HFFc6 (cell line): ENCODE measurements at regions not wholly inside any gene's neighbourhood (a gene's known extent, or its start where the extent isn't known, plus 50 kb on each side); places are given as distances from the start of the nearest gene placed in this dataset.

Experiments
- DNase-seq: peaks from one replicate; pipeline ENCODE4 v3.0.0-alpha.2; 2018
- H3K27ac Mint-ChIP-seq: 2 replicates; pipeline ENCODE4 v1.8.0; 2020; ENCODE audit warnings: mild to moderate bottlenecking, mixed read lengths
- H3K27me3 Mint-ChIP-seq: 2 replicates; pipeline ENCODE4 v1.8.0; 2021; ENCODE audit warnings: mild to moderate bottlenecking, moderate library complexity, mixed read lengths; ENCODE audit not compliant: insufficient read depth
- H3K36me3 Mint-ChIP-seq: 2 replicates; pipeline ENCODE4 v1.8.0; 2021; ENCODE audit warnings: low read depth, mixed read lengths
- H3K4me1 Mint-ChIP-seq: 2 replicates; pipeline ENCODE4 v1.8.0; 2020; ENCODE audit warnings: low read depth, mixed read lengths
- H3K4me3 Mint-ChIP-seq: 2 replicates; pipeline ENCODE4 v1.8.0; 2020; ENCODE audit warnings: mild to moderate bottlenecking, moderate library complexity, mixed read lengths
- H3K9me3 Mint-ChIP-seq: 2 replicates; pipeline ENCODE4 v1.8.0; 2020; ENCODE audit warnings: mild to moderate bottlenecking, mixed read lengths
- TF ChIP-seq, protein P1 (sequence below): fragments of 200-600 bp; sonication (generic); IDR thresholded peaks from 2 replicates; pipeline ENCODE4 v1.5.0; 2021; ENCODE audit warnings: antibody characterized with exemption, mild to moderate bottlenecking

DNA sequence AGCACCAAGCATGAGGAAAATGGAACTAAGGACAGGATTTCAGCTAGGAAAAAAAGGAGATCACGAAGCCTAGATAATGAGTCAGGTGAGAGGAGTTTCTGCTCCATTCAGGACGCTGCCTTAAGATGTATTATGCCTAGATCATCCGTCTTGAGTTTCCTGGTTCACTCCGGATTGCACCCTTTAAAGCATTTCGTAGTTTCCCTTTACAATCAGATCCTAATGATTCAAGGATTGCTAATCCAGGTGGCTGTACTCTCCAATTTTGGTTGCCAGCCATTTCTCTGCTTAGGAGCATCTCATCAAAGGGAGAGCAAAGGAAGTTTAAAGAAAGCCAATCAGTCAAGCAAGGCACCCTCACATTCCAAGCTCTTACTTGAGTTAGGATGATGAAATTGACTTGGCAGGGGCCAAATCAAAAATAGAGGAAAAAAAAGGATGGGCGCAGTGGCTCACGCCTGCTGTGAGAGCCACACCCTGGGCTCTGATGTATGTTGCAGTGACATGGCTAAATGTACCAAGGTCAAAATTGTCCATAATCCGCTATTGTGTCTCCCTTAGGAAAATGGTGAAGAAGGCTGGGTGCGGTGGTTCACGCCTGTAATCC is 156.9 kb upstream of the SOD1 start:
- Mint-ChIP-seq H3K27me3 (no peaks in the 10 kb centered on the region; the same call in 1 of the 2 replicates), H3K27ac (no peak overlapping the region), H3K4me1 (no peaks in the 10 kb centered on the region), H3K9me3 (peaks cover 47% of the 10 kb centered on the region), H3K36me3 (no peaks in the 10 kb centered on the region), H3K4me3 (no peak overlapping the region)
- TF ChIP-seq, protein P1, sequence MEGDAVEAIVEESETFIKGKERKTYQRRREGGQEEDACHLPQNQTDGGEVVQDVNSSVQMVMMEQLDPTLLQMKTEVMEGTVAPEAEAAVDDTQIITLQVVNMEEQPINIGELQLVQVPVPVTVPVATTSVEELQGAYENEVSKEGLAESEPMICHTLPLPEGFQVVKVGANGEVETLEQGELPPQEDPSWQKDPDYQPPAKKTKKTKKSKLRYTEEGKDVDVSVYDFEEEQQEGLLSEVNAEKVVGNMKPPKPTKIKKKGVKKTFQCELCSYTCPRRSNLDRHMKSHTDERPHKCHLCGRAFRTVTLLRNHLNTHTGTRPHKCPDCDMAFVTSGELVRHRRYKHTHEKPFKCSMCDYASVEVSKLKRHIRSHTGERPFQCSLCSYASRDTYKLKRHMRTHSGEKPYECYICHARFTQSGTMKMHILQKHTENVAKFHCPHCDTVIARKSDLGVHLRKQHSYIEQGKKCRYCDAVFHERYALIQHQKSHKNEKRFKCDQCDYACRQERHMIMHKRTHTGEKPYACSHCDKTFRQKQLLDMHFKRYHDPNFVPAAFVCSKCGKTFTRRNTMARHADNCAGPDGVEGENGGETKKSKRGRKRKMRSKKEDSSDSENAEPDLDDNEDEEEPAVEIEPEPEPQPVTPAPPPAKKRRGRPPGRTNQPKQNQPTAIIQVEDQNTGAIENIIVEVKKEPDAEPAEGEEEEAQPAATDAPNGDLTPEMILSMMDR, result no peak
- no peak for DNase-seq

DNA sequence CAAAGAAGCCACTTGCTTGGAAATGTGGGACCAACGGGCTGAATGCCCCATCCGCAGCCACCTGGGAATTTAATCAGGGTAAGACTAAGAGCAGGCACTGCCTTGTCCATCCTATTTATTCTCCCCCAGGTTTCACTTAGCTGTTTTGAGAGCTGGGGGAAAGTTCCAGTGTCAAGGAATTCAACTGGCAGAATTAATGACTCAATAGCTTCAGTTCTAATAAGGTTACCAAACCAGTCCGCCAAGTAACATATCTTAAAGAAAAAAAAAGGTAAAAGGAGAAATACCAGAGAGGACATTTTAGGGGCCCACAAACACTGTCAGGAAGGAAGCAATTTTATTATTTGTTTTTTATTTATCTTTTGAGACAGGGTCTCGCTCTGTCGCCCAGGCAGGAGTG is 157.6 kb upstream of the SOD1 start:
- no peak for DNase-seq
- Mint-ChIP-seq H3K4me1 (no peaks in the 10 kb centered on the region), H3K27me3 (no peaks in the 10 kb centered on the region; the same call in 1 of the 2 replicates), H3K36me3 (no peaks in the 10 kb centered on the region), H3K9me3 (peaks cover 44% of the 10 kb centered on the region), H3K27ac (no peak overlapping the region), H3K4me3 (no peak overlapping the region)
- TF ChIP-seq, protein P1, result no peak

DNA sequence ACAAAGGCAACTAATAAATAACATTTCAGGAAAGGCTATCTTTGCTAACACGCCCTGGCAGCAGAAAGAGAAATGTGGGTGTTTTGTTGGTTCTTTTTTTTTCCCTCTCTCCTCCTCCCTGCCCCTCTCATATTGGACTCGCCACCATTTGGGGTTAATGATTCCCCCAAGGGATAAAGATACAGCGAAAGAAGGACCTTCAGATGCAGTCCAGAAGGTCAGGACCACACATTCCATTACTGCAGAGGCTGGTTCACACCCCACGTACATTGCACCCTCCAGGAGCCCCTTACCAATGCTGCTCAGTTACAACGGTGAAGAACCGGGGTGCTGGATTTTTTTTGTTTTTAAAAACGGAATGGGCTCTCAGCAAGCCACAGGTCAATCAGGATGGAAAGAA is 156.9 kb upstream of the TIAM1 start:
- no peak overlapping the region for H3K27ac Mint-ChIP-seq
- no peaks in the 10 kb centered on the region; the same call in 1 of the 2 replicates for H3K27me3 Mint-ChIP-seq
- DNase-seq, result no peak
- TF ChIP-seq, protein P1, result no peak
- no peak overlapping the region for H3K4me3 Mint-ChIP-seq
- H3K4me1 Mint-ChIP-seq, result no peaks in the 10 kb centered on the region
- peaks cover 42% of the 10 kb centered on the region for H3K9me3 Mint-ChIP-seq
- H3K36me3 Mint-ChIP-seq, result no peaks in the 10 kb centered on the region

DNA sequence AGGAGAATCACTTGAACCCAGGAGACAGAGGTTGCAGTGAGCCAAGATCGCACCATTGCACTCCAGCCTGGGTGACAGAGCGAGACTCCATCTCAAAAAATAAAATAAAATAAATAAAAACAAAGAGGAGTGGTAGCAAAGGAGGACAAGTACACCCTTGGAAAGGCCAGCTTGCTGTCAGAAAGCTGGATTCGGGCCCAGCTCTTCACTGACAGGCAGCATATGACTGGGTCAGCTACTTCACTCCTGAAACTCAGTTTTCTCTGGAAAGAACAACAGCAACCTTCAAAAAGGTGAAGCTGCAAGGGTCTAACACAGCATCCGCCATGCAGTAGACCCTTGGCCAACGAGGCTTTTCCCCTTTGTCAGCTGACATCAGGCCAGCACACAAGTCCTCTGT is 156.0 kb upstream of the TIAM1 start:
- H3K36me3 Mint-ChIP-seq, result no peaks in the 10 kb centered on the region
- no peak overlapping the region for H3K4me3 Mint-ChIP-seq
- no peaks in the 10 kb centered on the region for H3K4me1 Mint-ChIP-seq
- no peak overlapping the region for H3K27ac Mint-ChIP-seq
- H3K9me3 Mint-ChIP-seq, result peaks cover 35% of the 10 kb centered on the region
- DNase-seq, result no peak
- TF ChIP-seq, protein P1, result no peak
- H3K27me3 Mint-ChIP-seq, result no peaks in the 10 kb centered on the region; the same call in 1 of the 2 replicates

DNA sequence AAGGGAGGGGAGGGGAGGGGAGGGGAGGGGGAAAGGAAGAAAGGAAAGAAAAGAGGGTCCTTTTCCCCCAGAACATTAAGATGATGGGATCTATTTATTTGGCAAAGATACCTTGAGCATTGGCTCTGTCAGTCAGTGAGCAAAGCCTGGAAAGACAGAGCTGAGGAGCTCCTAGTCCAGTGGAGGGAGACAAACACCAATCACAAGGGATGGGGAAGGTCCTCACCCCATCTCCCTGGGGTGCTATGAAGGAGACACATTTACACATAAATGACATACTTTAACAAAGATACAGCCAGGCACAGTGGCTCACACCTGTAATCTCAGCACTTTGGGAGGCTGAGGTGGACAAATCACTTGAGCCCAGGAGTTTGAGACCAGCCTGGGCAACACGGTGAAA is 154.9 kb upstream of the TIAM1 start:
- DNase-seq, result no peak
- H3K4me1 Mint-ChIP-seq, result no peaks in the 10 kb centered on the region
- peaks cover 28% of the 10 kb centered on the region; the same call in 1 of the 2 replicates for H3K9me3 Mint-ChIP-seq
- H3K4me3 Mint-ChIP-seq, result no peak overlapping the region
- no peaks in the 10 kb centered on the region for H3K36me3 Mint-ChIP-seq
- TF ChIP-seq, protein P1, result no peak
- H3K27ac Mint-ChIP-seq, result no peak overlapping the region
- no peaks in the 10 kb centered on the region for H3K27me3 Mint-ChIP-seq

DNA sequence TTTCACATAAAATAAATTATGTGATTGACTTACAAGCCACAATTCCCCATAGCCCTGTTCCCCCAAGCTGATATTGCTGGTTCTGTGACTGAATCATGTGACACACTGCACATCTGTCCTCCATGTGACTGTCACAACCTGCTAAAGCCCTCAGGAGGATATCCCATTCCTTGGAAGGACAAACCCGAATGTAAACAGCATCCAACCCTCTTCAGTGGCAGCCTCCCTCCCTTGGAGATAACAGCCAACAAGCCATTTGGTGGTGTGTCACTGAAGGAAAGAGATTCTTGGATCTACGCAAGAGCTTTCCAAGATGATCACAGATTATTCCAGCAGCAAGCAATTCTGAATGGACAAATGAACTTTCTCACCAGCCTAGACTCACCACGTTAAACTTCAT is 153.9 kb upstream of the TIAM1 start:
- Mint-ChIP-seq H3K36me3 (no peaks in the 10 kb centered on the region), H3K27ac (no peak overlapping the region), H3K4me1 (no peaks in the 10 kb centered on the region), H3K9me3 (peaks cover 34% of the 10 kb centered on the region), H3K27me3 (no peaks in the 10 kb centered on the region), H3K4me3 (no peak overlapping the region)
- DNase-seq, result no peak
- TF ChIP-seq, protein P1, result no peak
